ENCODE measurements at regions not wholly inside any gene's neighbourhood (a gene's known extent, or its start where the extent isn't known, plus 50 kb on each side); places are given as distances from the start of the nearest gene placed in this dataset.
"Not testable (repeated sequence)": the region's sequence is repeated elsewhere in the genome, so short reads cannot be mapped to it uniquely, and the experiment has no call there.

DNA sequence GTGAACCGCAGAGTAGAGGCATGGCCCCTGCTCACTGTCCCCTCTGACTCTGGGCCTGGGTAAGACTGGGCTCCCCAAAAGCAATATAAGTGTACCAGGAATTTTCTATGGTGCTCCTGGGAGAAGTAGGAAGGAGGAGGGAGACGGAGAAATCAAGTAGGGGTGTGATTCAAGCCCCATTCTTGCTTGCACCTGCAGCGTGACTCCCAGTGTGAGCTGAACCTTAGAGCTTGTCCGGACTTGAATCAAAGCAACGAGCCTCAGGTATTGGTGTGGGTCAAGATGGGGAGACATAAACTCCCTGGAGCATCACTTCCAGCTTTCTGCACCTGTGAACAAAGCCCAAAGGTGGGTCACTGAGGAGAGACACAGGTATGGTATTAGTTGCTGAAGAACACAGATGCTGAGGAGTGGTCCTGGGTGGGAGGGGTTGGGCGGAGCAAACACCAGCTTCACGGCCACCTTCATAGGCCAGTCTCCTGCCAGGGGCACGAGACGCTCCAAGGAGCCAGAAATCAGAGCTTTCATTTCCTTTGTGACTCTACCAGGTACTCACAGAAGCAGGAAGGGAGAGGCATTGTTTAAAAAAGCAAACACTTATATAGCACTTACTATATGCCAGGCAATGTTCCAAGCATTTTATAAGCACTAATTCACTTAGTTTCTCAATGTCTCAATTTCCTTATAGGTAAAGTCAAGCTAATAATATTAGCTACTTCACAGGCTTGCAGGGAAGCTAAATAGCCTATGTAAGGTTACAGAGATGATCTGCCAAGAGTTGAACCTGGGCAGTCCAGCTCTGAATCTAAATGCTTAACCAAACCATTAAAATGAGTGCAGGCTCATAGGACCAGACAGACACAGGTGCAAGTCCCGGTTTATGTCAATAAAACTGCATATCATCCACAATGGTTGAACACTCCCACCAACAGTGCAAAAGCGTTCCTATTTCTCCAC, 775.3 kb downstream of the UQCRFS1 start:
- 81% methylated on average over 11 of the region's 11 CpGs for WGBS
- H3K36me3 ChIP-seq (ENCODE audit: insufficient read depth), result no peaks in the 10 kb centered on the region
- H3K4me1 ChIP-seq (ENCODE audit: insufficient read depth), result no peaks in the 10 kb centered on the region
- DNase-seq (ENCODE audit: extremely low spot score), result no peak
- H3K27ac ChIP-seq (ENCODE audit: low read depth), result no peak overlapping the region
- no peak overlapping the region for H3K4me3 ChIP-seq (ENCODE audit: low read depth, low read length)

DNA sequence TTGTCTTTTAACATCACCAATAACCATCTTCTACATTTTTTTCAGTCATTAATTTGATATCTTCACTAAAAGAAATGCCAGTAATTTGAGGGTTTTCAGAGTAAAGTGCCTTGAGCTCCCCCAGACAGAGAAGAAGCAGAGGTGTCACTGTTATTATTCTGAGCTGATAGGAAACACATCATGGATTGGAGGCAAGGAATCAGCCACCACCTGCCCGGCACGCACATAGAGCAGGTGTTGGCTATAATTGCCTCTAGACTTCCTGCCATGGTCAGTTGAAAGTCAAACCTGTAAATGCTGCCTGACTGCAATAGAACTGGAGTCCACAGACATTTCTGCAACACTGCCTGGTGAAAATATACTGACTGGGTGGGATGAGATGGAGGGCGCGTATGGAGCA, 776.6 kb downstream of the UQCRFS1 start:
- DNase-seq (ENCODE audit: extremely low spot score), result no peak
- no peaks in the 10 kb centered on the region for H3K4me1 ChIP-seq (ENCODE audit: insufficient read depth)
- WGBS, result 88% methylated on average over 4 of the region's 4 CpGs
- H3K36me3 ChIP-seq (ENCODE audit: insufficient read depth), result no peaks in the 10 kb centered on the region
- no peak overlapping the region for H3K27ac ChIP-seq (ENCODE audit: low read depth)
- H3K4me3 ChIP-seq (ENCODE audit: low read depth, low read length), result no peak overlapping the region

DNA sequence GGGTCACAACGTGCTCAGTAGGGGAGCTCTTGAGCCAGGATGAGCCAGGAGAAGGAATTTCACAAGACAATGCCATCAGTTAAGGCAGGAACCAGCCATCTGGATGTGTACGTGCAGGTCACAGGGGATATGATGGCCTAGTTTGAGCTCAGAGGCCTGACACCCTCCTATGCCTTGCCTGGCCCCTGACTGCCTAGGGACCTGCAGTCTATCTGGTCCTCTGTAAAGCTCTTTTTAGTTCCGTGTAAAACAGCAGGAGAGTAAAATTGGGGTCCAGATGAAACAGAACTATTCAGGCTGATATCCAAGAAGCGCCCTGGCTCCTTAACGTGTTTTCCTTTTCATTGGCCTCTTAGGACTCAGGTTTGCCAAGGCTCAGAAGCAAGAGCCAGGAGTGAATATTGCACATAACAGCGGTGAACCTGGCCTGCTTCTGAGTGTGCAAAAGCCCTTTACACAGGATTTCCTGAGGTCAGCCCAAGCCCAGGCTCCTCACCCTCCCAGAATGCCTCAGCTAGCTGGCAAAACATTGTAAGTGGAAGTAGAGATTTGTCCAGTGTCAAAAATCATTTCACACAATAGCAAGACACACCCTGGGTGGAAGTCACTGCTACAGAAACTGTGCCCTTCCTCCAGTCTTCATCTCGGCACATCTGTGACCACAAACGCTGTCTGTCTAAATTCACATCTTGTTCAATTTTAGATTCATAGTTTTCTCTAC, 777.2 kb downstream of the UQCRFS1 start:
- no peak overlapping the region for H3K4me3 ChIP-seq (ENCODE audit: low read depth, low read length)

DNA sequence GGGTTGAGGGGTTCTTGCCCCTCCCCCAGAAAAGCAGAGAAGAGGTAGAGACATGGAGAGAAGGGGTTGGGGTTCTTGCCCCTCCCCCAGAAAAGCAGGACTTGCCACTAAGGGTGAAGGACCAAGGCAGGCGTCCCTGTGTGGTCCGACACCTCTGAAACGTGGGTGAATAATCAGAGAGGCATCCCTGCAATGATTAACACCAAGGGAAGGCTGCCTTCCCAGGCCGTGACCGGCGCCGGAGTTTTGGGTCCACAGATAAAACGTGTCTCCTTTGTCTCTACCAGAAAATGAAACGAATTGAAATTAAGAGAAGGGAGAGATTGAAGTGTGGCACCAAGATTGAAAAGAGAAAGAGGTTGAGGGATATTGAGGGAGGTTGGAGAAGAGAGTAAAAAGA, 778.2 kb downstream of the UQCRFS1 start:
- H3K4me3 ChIP-seq (ENCODE audit: low read depth, low read length); H3K36me3 ChIP-seq (ENCODE audit: insufficient read depth); H3K4me1 ChIP-seq (ENCODE audit: insufficient read depth); DNase-seq (ENCODE audit: extremely low spot score); H3K27ac ChIP-seq (ENCODE audit: low read depth): not testable (repeated sequence)
- 83% methylated on average over 9 of the region's 9 CpGs for WGBS

More for the DNA sequence above, 777.2 kb downstream of the UQCRFS1 start:
- Histone ChIP-seq H3K27ac (ENCODE audit: low read depth) (no peak overlapping the region), H3K36me3 (ENCODE audit: insufficient read depth) (no peaks in the 10 kb centered on the region), H3K4me1 (ENCODE audit: insufficient read depth) (no peaks in the 10 kb centered on the region)
- 54% methylated on average over 8 of the region's 8 CpGs for WGBS
- DNase-seq (ENCODE audit: extremely low spot score), result no peak

DNA sequence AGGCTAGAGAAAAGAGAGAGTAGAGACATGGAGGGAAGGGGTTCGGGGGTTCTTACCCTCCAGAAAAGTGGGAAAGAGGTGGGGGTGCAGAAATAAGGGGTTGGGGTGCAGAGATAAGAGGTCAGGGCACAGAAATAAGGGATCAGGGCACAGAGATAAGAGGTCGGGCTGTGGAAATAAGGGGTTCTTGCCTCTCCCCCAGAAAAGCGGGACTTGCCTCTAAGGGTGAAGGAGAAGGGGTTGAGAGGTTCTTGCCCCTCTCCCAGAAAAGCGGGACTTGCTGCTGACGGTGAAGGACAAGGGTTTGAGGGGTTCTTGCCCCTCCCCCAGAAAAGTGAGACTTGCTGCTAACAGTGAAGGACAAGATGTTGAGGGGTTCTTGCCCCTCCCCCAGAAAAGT, 778.6 kb downstream of the UQCRFS1 start:
- H3K4me1 ChIP-seq (ENCODE audit: insufficient read depth); H3K27ac ChIP-seq (ENCODE audit: low read depth); H3K4me3 ChIP-seq (ENCODE audit: low read depth, low read length); DNase-seq (ENCODE audit: extremely low spot score); H3K36me3 ChIP-seq (ENCODE audit: insufficient read depth): not testable (repeated sequence)
- WGBS, result 87% methylated on average over 5 of the region's 5 CpGs

DNA sequence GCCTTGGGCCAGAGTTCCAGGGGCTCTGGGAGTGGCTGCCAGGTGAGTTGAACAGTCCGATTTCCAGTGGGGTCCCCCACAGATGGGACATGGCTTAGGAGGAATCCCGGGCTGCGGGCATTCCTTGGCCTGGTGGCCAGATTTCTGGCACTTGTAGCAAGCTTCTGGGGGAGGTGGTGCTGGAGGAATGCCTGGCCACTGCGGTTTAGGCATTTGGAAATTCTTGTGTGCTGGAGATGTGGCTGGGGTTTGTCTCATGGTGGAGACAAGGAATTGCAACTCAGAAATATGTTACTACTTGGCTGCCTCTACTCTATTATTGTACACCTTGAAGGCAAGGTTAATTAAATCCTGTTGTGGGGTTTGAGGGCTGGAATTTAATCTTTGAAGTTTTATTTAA, 779.8 kb downstream of the UQCRFS1 start:
- not testable (repeated sequence) for H3K27ac ChIP-seq (ENCODE audit: low read depth); H3K4me1 ChIP-seq (ENCODE audit: insufficient read depth); DNase-seq (ENCODE audit: extremely low spot score); H3K4me3 ChIP-seq (ENCODE audit: low read depth, low read length); H3K36me3 ChIP-seq (ENCODE audit: insufficient read depth)
- WGBS, result 88% methylated on average over 4 of the region's 4 CpGs

DNA sequence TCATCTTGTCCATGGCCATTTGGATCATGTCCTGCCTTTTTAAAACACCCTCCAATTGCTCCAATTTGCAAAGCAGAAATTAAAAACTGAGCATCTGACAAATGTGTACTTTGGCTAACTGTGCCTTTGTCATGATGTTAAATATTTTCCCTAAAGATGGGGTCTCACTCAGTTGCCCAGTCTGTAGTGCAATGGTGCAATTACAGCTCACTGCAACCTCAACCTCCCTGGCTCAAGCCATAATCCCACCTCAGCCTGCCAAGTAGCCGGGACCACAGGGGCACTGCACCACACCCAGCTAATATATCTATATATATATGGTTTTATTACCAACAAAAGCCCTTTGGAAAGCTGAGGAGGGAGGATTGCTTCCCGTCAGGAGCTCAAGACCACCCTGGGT, 782.7 kb downstream of the UQCRFS1 start:
- Histone ChIP-seq H3K4me3 (ENCODE audit: low read depth, low read length) (no peak overlapping the region), H3K27ac (ENCODE audit: low read depth) (no peak overlapping the region), H3K36me3 (ENCODE audit: insufficient read depth) (no peaks in the 10 kb centered on the region), H3K4me1 (ENCODE audit: insufficient read depth) (no peaks in the 10 kb centered on the region)
- no peak for DNase-seq (ENCODE audit: extremely low spot score)
- WGBS, result 57% methylated on average over 2 of the region's 2 CpGs

DNA sequence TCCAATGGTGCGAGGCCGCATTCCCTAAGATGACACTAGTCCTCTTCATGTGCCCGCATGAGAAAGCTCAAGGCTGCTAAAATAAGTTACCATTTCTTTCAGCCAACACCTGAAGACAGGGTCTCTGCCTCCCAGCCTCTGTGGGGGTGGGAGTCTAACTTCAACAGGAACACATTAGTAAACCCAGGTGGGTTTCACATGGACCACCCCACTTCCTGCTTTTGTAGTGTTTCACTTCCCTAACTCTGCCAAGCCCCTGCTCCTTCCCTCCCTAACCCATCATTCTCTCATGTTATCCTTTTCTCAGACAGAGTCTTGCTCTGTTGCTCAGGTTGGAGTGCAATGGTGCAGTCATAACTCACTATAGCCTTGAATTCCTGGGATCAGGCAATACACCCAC, 783.6 kb downstream of the UQCRFS1 start:
- no peak for DNase-seq (ENCODE audit: extremely low spot score)
- Histone ChIP-seq H3K27ac (ENCODE audit: low read depth) (no peak overlapping the region), H3K4me3 (ENCODE audit: low read depth, low read length) (no peak overlapping the region), H3K36me3 (ENCODE audit: insufficient read depth) (no peaks in the 10 kb centered on the region), H3K4me1 (ENCODE audit: insufficient read depth) (no peaks in the 10 kb centered on the region)
- 96% methylated on average over 3 of the region's 3 CpGs for WGBS

DNA sequence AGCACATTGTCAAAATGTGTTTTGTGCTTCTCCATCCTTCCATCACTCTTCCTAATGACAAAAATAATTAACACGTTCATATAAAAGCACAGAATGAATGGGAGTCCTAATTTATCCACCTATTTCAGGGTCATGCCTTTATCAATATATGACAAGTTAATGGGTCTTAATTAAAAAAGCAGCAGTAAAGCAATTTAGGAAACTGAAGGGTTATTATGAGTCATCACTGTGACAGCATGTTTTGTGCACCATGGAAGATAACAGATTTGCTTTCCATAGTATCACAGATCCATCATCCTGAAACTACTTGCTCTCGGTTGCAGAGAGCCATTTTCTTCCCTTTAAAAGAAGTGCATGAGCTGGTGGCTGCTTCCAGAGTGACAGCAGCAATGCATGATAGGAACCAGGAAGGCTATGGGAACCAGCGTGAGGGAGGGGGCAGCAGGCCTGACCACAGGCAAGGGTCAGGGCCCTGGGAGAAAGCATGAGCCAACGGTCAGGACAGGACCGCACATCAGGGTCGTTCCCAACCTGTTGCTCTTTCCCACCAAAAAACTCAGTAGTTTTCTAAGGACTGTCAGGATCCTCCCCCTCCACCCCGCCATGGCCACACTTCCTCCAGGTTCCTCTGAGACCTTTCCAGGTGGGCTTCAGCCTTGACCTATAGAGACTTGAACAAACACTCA, 784.1 kb downstream of the UQCRFS1 start:
- WGBS, result 77% methylated on average over 7 of the region's 7 CpGs
- H3K4me3 ChIP-seq (ENCODE audit: low read depth, low read length), result no peak overlapping the region
- no peak for DNase-seq (ENCODE audit: extremely low spot score)
- H3K4me1 ChIP-seq (ENCODE audit: insufficient read depth), result no peaks in the 10 kb centered on the region
- H3K36me3 ChIP-seq (ENCODE audit: insufficient read depth), result no peaks in the 10 kb centered on the region
- H3K27ac ChIP-seq (ENCODE audit: low read depth), result no peak overlapping the region

DNA sequence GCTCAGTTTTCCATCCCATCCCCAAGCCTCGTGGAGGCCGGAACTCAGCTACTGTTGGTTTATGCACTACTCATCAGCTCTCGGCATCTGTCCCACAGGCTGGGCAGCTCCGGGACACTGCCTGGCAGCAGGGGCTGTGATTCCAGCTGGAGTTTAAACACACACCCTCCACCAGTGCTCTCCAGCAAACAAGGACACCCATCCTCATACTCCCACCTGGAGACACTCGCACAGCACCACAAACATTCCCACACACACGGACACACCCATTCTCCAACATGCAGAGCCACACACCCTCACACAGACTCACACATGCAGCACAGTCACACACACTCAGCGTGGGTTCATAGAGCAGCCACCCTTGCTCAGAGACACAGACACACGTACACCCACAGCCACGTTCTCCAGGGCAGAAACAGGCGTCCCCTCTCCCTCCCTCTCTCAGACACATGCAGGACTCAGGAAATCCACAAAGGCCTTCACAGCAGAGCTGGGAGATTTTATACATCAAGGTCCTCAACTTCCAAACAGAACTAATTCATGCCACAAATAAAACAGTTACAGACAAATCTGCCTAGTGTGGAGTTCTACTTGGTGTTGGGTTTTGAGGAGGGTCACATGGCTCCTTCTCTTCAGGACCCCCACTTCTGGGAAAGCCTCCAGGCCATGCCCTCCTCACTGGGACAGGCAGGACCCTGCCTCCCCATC, 785.4 kb downstream of the UQCRFS1 start:
- no peak overlapping the region for H3K27ac ChIP-seq (ENCODE audit: low read depth)
- H3K36me3 ChIP-seq (ENCODE audit: insufficient read depth), result no peaks in the 10 kb centered on the region
- no peak for DNase-seq (ENCODE audit: extremely low spot score)
- no peaks in the 10 kb centered on the region for H3K4me1 ChIP-seq (ENCODE audit: insufficient read depth)
- no peak overlapping the region for H3K4me3 ChIP-seq (ENCODE audit: low read depth, low read length)
- 65% methylated on average over 10 of the region's 10 CpGs for WGBS

DNA sequence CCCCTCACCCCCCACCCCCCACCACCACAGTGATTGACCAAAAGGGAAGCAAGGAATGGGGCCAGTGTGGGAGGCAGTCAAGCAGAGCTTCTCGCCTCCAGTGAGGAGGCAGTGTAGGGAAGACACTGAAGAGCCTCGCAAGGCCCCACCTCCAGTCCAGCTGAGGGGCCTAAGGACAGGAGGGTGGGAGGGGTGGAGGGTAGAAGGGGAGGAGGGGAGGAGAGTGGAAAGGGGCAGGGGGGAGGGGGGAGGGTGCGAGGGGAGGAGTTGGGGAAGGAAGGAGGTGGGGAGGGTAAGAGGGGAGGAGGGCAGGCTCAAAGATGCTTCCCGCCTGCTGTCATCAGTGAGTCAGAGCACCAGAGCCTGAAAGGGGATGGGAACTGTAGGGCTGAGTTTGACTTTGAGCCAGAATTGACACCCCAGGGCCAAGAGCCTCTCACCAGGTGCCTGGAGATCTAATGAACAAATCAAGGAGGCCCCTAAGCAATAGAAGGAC, 786.2 kb downstream of the UQCRFS1 start:
- Histone ChIP-seq H3K4me1 (ENCODE audit: insufficient read depth) (no peaks in the 10 kb centered on the region), H3K4me3 (ENCODE audit: low read depth, low read length) (no peak overlapping the region), H3K27ac (ENCODE audit: low read depth) (no peak overlapping the region), H3K36me3 (ENCODE audit: insufficient read depth) (no peaks in the 10 kb centered on the region)
- no peak for DNase-seq (ENCODE audit: extremely low spot score)
- WGBS, result 47% methylated on average over 4 of the region's 4 CpGs

DNA sequence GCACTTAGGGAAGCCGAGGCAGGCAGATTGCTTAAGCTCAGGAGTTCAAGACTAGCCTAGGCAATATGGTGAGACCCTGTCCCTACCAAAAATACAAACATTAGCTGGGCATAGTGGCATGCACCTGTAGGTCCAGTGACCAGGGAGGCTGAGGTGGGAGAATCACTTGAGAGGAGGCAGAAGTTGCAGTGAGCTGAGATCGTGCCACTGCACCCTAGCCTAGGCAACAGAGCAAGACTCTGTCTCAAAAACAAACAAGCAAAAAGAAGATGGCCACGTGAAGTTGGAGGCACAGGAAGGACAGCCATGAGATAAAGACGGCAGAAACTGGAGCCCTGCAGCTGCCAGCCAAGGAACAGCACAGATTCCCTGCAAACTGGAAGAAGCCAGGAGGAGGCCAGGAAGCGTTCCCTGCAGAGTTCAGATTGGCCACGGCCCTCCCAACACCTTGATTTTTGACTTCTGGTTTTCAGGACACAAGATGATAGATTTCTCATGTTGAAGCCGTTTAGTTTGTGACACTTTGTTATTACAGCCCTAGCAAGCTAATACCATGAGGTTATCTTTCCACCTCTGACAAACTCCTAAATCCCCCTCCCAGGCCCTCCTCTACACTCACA, 786.7 kb downstream of the UQCRFS1 start:
- H3K36me3 ChIP-seq (ENCODE audit: insufficient read depth), result no peaks in the 10 kb centered on the region
- H3K4me1 ChIP-seq (ENCODE audit: insufficient read depth), result no peaks in the 10 kb centered on the region
- WGBS, result 35% methylated on average over 7 of the region's 7 CpGs
- no peak overlapping the region for H3K4me3 ChIP-seq (ENCODE audit: low read depth, low read length)
- H3K27ac ChIP-seq (ENCODE audit: low read depth), result no peak overlapping the region
- no peak for DNase-seq (ENCODE audit: extremely low spot score)
